Panc1 (cell line): ENCODE measurements at regions not wholly inside any gene's neighbourhood (a gene's known extent, or its start where the extent isn't known, plus 50 kb on each side); places are given as distances from the start of the nearest gene placed in this dataset.

Source experiments
- ATAC-seq: fragments of 200-7000 bp; cut with Tn5 transposase; 2 replicates; pipeline ENCODE4 v1.9.1; 2020; ENCODE audit warnings: mild to moderate bottlenecking, moderate library complexity
- BruUV-seq: library from RNA; stranded (reverse); fragments of 400-500 nt; replicated peaks from 2 replicates; lab custom pipeline; 2021; lab: Mats Ljungman, UMichigan
- CTCF ChIA-PET: fragments of 300-600 bp; sonication (Branson Sonifier 250); formaldehyde crosslinking; loops from one replicate; lab custom pipeline; 2022; ENCODE audit warnings: antibody characterized with exemption; lab: Charles Lee
- POLR2A ChIA-PET: fragments of 300-600 bp; sonication (Branson Sonifier 250); formaldehyde crosslinking; loops from one replicate; lab custom pipeline; 2022; ENCODE audit warnings: antibody characterized with exemption; lab: Charles Lee
- DNase-seq: peaks from one replicate; pipeline ENCODE4 v3.0.0-alpha.2; 2010; ENCODE audit warnings: low read depth, low spot score
- H3K27ac ChIP-seq: 2 replicates; pipeline ENCODE4 v1.5.1; 2011; ENCODE audit warnings: mild to moderate bottlenecking, low read length, inconsistent platforms
- H3K27me3 ChIP-seq: fragments of 200-500 bp; sonication (Bioruptor generic); 2 replicates; pipeline ENCODE4 v1.6.0; 2014; ENCODE audit warnings: low read length, inconsistent platforms; ENCODE audit not compliant: control insufficient read depth, insufficient read depth
- H3K36me3 ChIP-seq: fragments of 200-500 bp; sonication (Bioruptor generic); 2 replicates; pipeline ENCODE4 v1.5.1; 2014; ENCODE audit warnings: inconsistent platforms, mild to moderate bottlenecking, low read length, moderate library complexity; ENCODE audit not compliant: control insufficient read depth, insufficient read depth
- H3K4me1 ChIP-seq: 2 replicates; pipeline ENCODE4 v1.5.1; 2011; ENCODE audit warnings: inconsistent platforms, mild to moderate bottlenecking, low read length, moderate library complexity; ENCODE audit not compliant: control insufficient read depth, insufficient read depth
- H3K4me3 ChIP-seq, 2 experiments: 2 replicates each; pipeline ENCODE4 v1.5.1; 2011 to 2012; ENCODE audit warnings: low read depth in 2 of 2, low read length in 2 of 2, mild to moderate bottlenecking in 2 of 2, inconsistent platforms in 1 of 2, moderate library complexity in 1 of 2
- H3K9me3 ChIP-seq: fragments of 200-500 bp; sonication (Bioruptor generic); 2 replicates; pipeline ENCODE4 v1.5.1; 2014; ENCODE audit warnings: low read depth, mild to moderate bottlenecking, inconsistent platforms, low read length, moderate library complexity; ENCODE audit not compliant: control insufficient read depth, insufficient read depth
- POLR2AphosphoS5 ChIP-seq: IDR thresholded peaks from 2 replicates; pipeline ENCODE4 v1.6.1; 2012; ENCODE audit warnings: mild to moderate bottlenecking, low read depth, low read length, moderate library complexity
- TCF7L2 ChIP-seq: IDR thresholded peaks from 2 replicates; pipeline ENCODE4 v1.6.1; 2011; ENCODE audit warnings: mild to moderate bottlenecking, low read depth, low read length, inconsistent platforms
- in situ Hi-C: cut with HindIII; loops from 2 replicates; pipeline ENCODE4 v1.10.0; 2016; ENCODE audit warnings: low sequenced_read_pairs, low pct_unique_long_range_greater_than_20kb
- intact Hi-C: fragments of 100-400 bp; cut with micrococcal nuclease; formaldehyde crosslinking; loops from one replicate; pipeline ENCODE4 v1.10.0; 2022; ENCODE audit not compliant: unreplicated experiment
- TF ChIP-seq, protein P1 (sequence below), 2 experiments: IDR thresholded peaks; 2 replicates each; pipeline ENCODE4 v1.6.1; 2011 to 2012; ENCODE audit warnings: low read depth in 2 of 2, control low read depth in 1 of 2, low read length in 1 of 2, mild to moderate bottlenecking in 1 of 2, moderate library complexity in 1 of 2; ENCODE audit not compliant: insufficient read depth in 1 of 2

DNA sequence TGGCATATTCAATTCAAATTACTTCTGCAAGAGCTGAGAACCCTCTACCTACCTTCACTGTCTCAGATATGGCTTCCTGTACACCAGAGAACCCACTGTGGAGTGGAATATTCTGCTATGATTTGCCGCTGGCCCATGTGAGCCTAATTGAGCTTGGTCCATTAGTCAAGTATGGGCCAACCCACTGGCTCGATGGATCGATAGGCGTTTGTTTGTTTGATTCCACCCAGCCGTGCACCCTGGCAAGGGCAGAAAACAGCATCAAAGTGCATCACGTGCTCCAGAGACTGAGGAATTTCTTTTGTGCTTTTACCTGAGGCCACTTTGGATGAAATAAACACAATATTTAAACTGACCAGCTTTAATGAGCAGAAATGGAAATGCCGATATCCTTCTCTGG lies 426.3 kb downstream of the AACS start:
- Histone ChIP-seq H3K27ac (no peak overlapping the region), H3K36me3 (no peaks in the 10 kb centered on the region), H3K27me3 (no peaks in the 10 kb centered on the region), H3K4me1 (no peaks in the 10 kb centered on the region), H3K9me3 (no peaks in the 10 kb centered on the region), H3K4me3 (no peak overlapping the region)
- ATAC-seq = no peak
- DNase-seq = no peak
- no TSS peak for BruUV-seq
- TF ChIP-seq, protein P1, sequence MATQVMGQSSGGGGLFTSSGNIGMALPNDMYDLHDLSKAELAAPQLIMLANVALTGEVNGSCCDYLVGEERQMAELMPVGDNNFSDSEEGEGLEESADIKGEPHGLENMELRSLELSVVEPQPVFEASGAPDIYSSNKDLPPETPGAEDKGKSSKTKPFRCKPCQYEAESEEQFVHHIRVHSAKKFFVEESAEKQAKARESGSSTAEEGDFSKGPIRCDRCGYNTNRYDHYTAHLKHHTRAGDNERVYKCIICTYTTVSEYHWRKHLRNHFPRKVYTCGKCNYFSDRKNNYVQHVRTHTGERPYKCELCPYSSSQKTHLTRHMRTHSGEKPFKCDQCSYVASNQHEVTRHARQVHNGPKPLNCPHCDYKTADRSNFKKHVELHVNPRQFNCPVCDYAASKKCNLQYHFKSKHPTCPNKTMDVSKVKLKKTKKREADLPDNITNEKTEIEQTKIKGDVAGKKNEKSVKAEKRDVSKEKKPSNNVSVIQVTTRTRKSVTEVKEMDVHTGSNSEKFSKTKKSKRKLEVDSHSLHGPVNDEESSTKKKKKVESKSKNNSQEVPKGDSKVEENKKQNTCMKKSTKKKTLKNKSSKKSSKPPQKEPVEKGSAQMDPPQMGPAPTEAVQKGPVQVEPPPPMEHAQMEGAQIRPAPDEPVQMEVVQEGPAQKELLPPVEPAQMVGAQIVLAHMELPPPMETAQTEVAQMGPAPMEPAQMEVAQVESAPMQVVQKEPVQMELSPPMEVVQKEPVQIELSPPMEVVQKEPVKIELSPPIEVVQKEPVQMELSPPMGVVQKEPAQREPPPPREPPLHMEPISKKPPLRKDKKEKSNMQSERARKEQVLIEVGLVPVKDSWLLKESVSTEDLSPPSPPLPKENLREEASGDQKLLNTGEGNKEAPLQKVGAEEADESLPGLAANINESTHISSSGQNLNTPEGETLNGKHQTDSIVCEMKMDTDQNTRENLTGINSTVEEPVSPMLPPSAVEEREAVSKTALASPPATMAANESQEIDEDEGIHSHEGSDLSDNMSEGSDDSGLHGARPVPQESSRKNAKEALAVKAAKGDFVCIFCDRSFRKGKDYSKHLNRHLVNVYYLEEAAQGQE (IDR thresholded peaks at IDR 0.05; ENCODE audit: insufficient read depth in 1 of 2, low read depth in 2 of 2, low read length in 1 of 2) = no peak
- in situ Hi-C loops (no loop called here), intact Hi-C loops (no loop called here)
- CTCF ChIA-PET = no interaction called here
- POLR2A ChIA-PET = no interaction called here

DNA sequence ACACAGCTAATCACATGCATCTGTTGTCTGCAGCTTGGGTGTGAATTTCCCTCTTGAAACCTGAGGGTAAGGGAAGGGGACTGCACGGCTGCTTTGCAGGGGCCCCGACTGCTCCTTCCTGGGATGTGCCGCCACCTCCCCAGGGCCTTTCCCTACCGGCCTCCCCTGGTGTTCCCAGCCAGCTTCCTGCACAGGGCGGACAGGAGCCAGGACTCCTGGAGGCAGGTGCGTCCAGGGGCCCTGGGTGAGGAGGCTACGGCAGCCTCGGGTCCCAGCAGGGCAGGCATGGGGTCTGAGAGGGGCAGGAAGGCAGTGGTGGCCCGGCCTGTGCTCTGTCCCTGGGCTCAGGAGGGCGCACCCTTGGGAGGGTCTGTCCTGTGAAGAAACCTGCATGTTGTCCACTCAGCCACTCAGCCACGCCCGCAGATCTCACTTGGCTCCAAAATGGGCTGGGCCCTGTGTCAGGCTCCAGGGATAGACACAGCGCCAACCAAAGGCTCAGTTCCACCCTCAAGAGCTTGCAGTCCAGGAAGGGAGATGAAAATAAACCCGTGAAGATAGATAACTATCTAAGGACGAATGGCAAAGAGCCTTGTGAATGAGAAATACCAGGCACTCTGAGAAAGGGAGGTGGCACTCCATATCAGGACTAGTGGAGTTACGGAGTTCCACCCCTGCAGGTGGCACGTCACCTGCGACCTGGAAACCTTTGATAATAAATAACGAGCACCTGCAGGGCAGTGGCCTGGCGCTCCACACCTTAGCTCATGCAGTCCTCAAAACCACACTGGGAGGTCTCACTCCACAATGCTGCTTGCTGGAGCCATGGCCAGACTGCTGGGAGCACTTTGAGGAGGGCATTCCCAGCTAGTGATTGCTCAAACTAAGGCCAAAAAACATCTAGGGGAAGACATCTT lies 427.4 kb downstream of the AACS start:
- intact Hi-C loops = no loop called here
- in situ Hi-C loops = no loop called here
- Histone ChIP-seq H3K27me3 (no peaks in the 10 kb centered on the region), H3K9me3 (no peaks in the 10 kb centered on the region), H3K4me3 (no peak overlapping the region), H3K36me3 (no peaks in the 10 kb centered on the region), H3K27ac (no peak overlapping the region), H3K4me1 (no peaks in the 10 kb centered on the region)
- DNase-seq (no peak), ATAC-seq (peak; percentile 45; the same call in 1 of the 2 replicates)
- BruUV-seq = no TSS peak
- POLR2A ChIA-PET = no interaction called here
- CTCF ChIA-PET = no interaction called here
- TF ChIP-seq, protein P1 (IDR thresholded peaks at IDR 0.05; ENCODE audit: insufficient read depth in 1 of 2, low read depth in 2 of 2, low read length in 1 of 2) = no peak
- TF ChIP-seq POLR2AphosphoS5 (no peak), TCF7L2 (no peak)
